Stomach (tissue), 8 donors: ENCODE measurements at regions not wholly inside any gene's neighbourhood (a gene's known extent, or its start where the extent isn't known, plus 50 kb on each side); places are given as distances from the start of the nearest gene placed in this dataset.

Experiments
- DNase-seq, 2 donors: peaks; one replicate each; pipeline versions ENCODE4 v3.0.0 to v3.0.0-alpha.2; 2013 to 2019
- H3K27ac ChIP-seq, 5 donors: fragments of 200-600 bp in 4 of 5; sonication (generic) in 4 of 5; one replicate each; pipeline ENCODE4 v1.5.1; 2013 to 2019; ENCODE audit warnings: mild to moderate bottlenecking in 1 of 5, moderate library complexity in 1 of 5
- H3K27me3 ChIP-seq, 3 donors: fragments of 200-600 bp; sonication (generic); one replicate each; pipeline ENCODE4 v1.5.1; 2017 to 2019; ENCODE audit warnings: mixed run types in 1 of 3
- H3K36me3 ChIP-seq, 4 donors: fragments of 200-600 bp; sonication (generic); 1 replicate in 3 of 4; 2 replicates in 1 of 4; pipeline ENCODE4 v1.5.1; 2016 to 2019
- H3K4me1 ChIP-seq, 4 donors: fragments of 200-600 bp; sonication (generic); one replicate each; pipeline ENCODE4 v1.5.1; 2016 to 2019
- H3K4me3 ChIP-seq, 4 donors: fragments of 200-600 bp; sonication (generic) in 3 of 4; one replicate each; pipeline ENCODE4 v1.5.1; 2016 to 2019; ENCODE audit warnings: mild to moderate bottlenecking in 1 of 4
- H3K9me3 ChIP-seq, 4 donors: fragments of 200-600 bp; sonication (generic); one replicate each; pipeline ENCODE4 v1.5.1; 2016 to 2019
- EP300 ChIP-seq: sonication (generic); formaldehyde crosslinking; IDR thresholded peaks from one replicate; pipeline ENCODE4 v1.6.1; 2017; ENCODE audit warnings: antibody characterized with exemption
- POLR2A ChIP-seq, 4 donors: fragments of 450-650 bp; IDR thresholded peaks; one replicate each; pipeline ENCODE4 v1.6.1; 2016; ENCODE audit warnings: antibody characterized with exemption in 4 of 4, control low read depth in 2 of 4, mild to moderate bottlenecking in 1 of 4, moderate library complexity in 1 of 4
- POLR2AphosphoS5 ChIP-seq, 3 donors: sonication (generic); formaldehyde crosslinking; IDR thresholded peaks; one replicate each; pipeline ENCODE4 v1.6.1; 2016; ENCODE audit warnings: antibody characterized with exemption in 3 of 3
- WGBS, 5 donors: extraction: QIAGEN DNeasy Blood & Tissue Kit in 3 of 5; methylation state at CpG; one replicate each; pipeline versions ENCODE4 v1.1.5 to v1.1.7; 2013 to 2018; 5-methylcytosine and 5-hydroxymethylcytosine counted together
- intact Hi-C: fragments of 100-400 bp; cut with DNase I; formaldehyde crosslinking; loops from one replicate; pipeline ENCODE4 v1.15.1; 2023; ENCODE audit warnings: low total_unique reads
- TF ChIP-seq, protein P1 (sequence below), 7 experiments: fragments of 450-650 bp in 4 of 7; fragments of 200-600 bp in 3 of 7; sonication (generic) in 3 of 7; IDR thresholded peaks; one replicate each; pipeline ENCODE4 v1.5.1; 2016 to 2019; ENCODE audit warnings: antibody characterized with exemption in 7 of 7, control low read depth in 2 of 7, mild to moderate bottlenecking in 1 of 7
- donor health status: healthy with polysubstance abuse.
- donor health status: Bipolar disorder and iron deficiency.
- donor health status: healthy.

DNA sequence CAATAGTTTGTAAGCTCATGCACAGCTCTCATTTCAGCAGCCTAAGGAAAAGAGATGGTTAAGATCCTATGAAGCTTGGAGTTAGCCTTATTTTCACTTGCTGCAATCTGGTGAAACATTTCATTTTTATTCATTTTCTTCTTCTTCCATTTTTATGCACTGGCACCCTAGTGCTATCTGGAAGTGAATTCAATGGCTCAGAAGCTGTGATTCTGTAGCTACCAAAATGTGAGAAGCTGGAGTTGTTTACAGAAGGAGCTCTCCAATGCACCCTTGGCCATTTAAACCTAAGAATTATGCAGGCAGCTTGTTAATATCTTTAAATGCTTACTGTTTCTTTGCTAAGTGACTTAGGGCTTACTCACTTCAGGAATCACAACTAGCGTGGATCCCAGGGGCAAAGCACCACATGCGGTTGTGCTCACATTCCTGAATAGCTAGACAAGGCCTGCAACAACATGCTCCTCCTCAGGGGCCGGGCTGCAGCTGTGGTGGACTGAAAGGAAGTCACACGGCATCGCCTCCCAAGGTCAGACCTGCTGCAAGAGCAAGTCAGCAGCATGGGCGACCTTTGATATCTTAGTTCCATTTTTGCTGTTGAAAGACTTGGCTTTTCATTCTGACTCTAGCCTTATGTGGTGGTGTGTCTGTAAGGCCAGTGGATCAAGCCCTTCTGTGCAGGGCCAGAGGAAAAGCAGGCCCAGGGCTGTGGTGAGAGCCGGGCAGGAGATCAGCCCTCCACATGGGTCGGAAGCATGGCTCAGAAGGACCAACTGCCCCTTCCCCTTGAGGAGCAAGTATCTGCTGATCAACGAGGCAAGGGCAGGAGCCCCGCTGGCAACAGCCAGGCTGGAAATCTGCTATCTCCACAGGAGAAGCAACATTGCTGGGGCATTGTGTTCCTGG lies 91.9 kb upstream of the MBL2 start:
- intact Hi-C loops: no loop called here
- DNase-seq: peak in 1 of 2 donors; percentile 59
- no peaks in the 10 kb centered on the region for H3K27me3 ChIP-seq
- whole genome bisulfite sequencing, 5 donors: 62 to 69% (median 66%) methylated on average over 9 to 10 of the region's 10 CpGs
- TF ChIP-seq EP300: no peak
- TF ChIP-seq POLR2AphosphoS5 (IDR thresholded peaks at IDR 0.05): peak in 1 of 3 donors; percentile 25
- H3K4me3 ChIP-seq: no peak overlapping the region
- no peaks in the 10 kb centered on the region for H3K4me1 ChIP-seq
- H3K9me3 ChIP-seq: peaks cover 0 to 10% (median 0%) of the 10 kb centered on the region in 4 donors
- no peak overlapping the region for H3K27ac ChIP-seq
- no peaks in the 10 kb centered on the region for H3K36me3 ChIP-seq

GRCh38 chr10:52858722-52859121 lies 86.1 kb upstream of the MBL2 start:
- H3K4me1 ChIP-seq: no peaks in the 10 kb centered on the region
- 43 to 73% (median 55%) methylated on average over 2 of the region's 2 CpGs for WGBS, 5 donors
- no peak for DNase-seq
- no peaks in the 10 kb centered on the region for H3K9me3 ChIP-seq
- TF ChIP-seq POLR2AphosphoS5 (IDR thresholded peaks at IDR 0.05) (no peak), EP300 (no peak), POLR2A (IDR thresholded peaks at IDR 0.05) (no peak)
- TF ChIP-seq, protein P1, sequence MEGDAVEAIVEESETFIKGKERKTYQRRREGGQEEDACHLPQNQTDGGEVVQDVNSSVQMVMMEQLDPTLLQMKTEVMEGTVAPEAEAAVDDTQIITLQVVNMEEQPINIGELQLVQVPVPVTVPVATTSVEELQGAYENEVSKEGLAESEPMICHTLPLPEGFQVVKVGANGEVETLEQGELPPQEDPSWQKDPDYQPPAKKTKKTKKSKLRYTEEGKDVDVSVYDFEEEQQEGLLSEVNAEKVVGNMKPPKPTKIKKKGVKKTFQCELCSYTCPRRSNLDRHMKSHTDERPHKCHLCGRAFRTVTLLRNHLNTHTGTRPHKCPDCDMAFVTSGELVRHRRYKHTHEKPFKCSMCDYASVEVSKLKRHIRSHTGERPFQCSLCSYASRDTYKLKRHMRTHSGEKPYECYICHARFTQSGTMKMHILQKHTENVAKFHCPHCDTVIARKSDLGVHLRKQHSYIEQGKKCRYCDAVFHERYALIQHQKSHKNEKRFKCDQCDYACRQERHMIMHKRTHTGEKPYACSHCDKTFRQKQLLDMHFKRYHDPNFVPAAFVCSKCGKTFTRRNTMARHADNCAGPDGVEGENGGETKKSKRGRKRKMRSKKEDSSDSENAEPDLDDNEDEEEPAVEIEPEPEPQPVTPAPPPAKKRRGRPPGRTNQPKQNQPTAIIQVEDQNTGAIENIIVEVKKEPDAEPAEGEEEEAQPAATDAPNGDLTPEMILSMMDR (IDR thresholded peaks at IDR 0.05): no peak
- H3K36me3 ChIP-seq: no peaks in the 10 kb centered on the region
- H3K27me3 ChIP-seq: no peaks in the 10 kb centered on the region
- H3K4me3 ChIP-seq: no peak overlapping the region
- H3K27ac ChIP-seq: no peak overlapping the region
- intact Hi-C loops: no loop called here

GRCh38 chr10:52855546-52856325 lies 83.2 kb upstream of the MBL2 start:
- no peaks in the 10 kb centered on the region for H3K9me3 ChIP-seq
- H3K27ac ChIP-seq: no peak overlapping the region
- no peak for DNase-seq
- no peaks in the 10 kb centered on the region for H3K36me3 ChIP-seq
- TF ChIP-seq EP300 (no peak), POLR2A (IDR thresholded peaks at IDR 0.05) (no peak), POLR2AphosphoS5 (IDR thresholded peaks at IDR 0.05) (no peak)
- TF ChIP-seq, protein P1 (IDR thresholded peaks at IDR 0.05): no peak
- WGBS, 5 donors: 69 to 88% (median 77%) methylated on average over 1 of the region's 1 CpG
- H3K4me3 ChIP-seq: no peak overlapping the region
- no peaks in the 10 kb centered on the region for H3K27me3 ChIP-seq
- intact Hi-C loops: no loop called here
- no peaks in the 10 kb centered on the region for H3K4me1 ChIP-seq

DNA sequence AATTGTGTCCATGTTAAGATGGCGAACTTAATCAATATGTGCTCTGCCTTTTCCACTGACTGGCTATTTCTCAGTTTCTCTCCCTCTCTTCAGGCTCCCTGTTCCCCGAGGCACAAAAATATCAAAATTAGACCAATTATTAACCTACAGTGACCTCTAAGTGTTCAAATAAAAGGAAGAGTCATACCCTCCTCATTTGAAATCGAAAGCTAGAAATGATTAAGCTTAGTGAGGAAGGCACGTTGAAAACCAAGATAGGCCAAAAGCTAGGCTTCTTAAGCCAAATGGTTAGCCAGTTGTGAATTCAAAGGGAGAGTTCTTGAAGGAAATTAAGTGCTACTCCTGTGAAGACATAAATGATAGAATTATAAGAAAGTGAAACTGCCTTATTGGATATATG lies 81.1 kb upstream of the MBL2 start:
- Histone ChIP-seq H3K4me3 (no peak overlapping the region), H3K27me3 (no peaks in the 10 kb centered on the region), H3K9me3 (no peaks in the 10 kb centered on the region), H3K36me3 (no peaks in the 10 kb centered on the region), H3K27ac (no peak overlapping the region), H3K4me1 (no peaks in the 10 kb centered on the region)
- no peak for DNase-seq
- intact Hi-C loops: no loop called here
- 77 to 90% (median 86%) methylated on average over 4 of the region's 4 CpGs for WGBS, 5 donors
- TF ChIP-seq EP300: no peak
- TF ChIP-seq, protein P1 (IDR thresholded peaks at IDR 0.05): no peak
- no peak for TF ChIP-seq POLR2A (IDR thresholded peaks at IDR 0.05)
- TF ChIP-seq POLR2AphosphoS5 (IDR thresholded peaks at IDR 0.05): no peak
